ENCODE measurements at regions not wholly inside any gene's neighbourhood (a gene's known extent, or its start where the extent isn't known, plus 50 kb on each side); places are given as distances from the start of the nearest gene placed in this dataset.

DNA sequence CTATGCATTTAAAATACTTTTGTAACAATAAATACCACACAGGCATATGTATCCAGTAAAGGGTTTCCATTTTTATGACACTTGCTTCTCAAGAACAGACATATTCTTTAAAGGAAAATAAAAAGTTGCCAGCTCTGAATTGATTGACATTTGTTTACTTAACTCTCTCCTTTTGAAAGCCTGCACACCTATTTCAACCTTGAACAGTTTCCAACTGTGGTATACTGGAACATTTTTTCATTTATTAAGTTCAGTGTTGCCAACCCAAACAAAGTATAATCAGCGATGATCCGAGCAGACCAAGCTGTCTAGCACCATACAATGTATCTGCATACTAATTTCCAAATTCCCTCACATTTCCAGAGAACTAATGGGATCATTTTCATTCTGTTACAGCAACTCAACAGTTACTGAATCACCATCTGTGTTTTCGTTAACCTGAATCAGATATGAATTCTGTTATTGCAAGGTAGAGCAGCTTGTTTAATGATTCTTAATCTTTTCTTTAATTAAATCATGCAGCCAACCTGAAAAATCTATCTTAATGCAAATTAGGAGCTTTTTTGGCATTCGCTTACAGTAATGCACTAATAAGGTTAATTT is 725.5 kb upstream of the ZEB2 start:
- ATAC-seq = no peak
- TF ChIP-seq CSDC2 (CRISPR knock-in tag; IDR thresholded peaks at IDR 0.05) (no peak), BACH2 (CRISPR knock-in tag; IDR thresholded peaks at IDR 0.05; ENCODE audit: borderline replicate concordance) (no peak), OSR1 (CRISPR knock-in tag; IDR thresholded peaks at IDR 0.05) (no peak), ZFP3 (CRISPR knock-in tag; IDR thresholded peaks at IDR 0.05) (no peak), GLIS3 (CRISPR knock-in tag; IDR thresholded peaks at IDR 0.05) (no peak), SNAI2 (CRISPR knock-in tag; IDR thresholded peaks at IDR 0.05) (no peak), ZNF565 (CRISPR knock-in tag; conservative IDR thresholded peaks at IDR 0.05; ENCODE audit: low read depth) (no peak), TOX (CRISPR knock-in tag; IDR thresholded peaks at IDR 0.05; ENCODE audit: borderline replicate concordance) (no peak), ARNTL (CRISPR knock-in tag; IDR thresholded peaks at IDR 0.05; ENCODE audit: borderline replicate concordance, low read depth) (no peak), ZC3H10 (CRISPR knock-in tag; IDR thresholded peaks at IDR 0.05) (no peak), ESRRG (CRISPR knock-in tag; IDR thresholded peaks at IDR 0.05) (no peak), ZFP30 (CRISPR knock-in tag; IDR thresholded peaks at IDR 0.05) (no peak), TCF4 (CRISPR knock-in tag; IDR thresholded peaks at IDR 0.05; ENCODE audit: borderline replicate concordance) (no peak), ZNF70 (CRISPR knock-in tag; IDR thresholded peaks at IDR 0.05) (no peak), ISL1 (CRISPR knock-in tag; IDR thresholded peaks at IDR 0.05) (no peak)
- TF ChIP-seq, protein P1, sequence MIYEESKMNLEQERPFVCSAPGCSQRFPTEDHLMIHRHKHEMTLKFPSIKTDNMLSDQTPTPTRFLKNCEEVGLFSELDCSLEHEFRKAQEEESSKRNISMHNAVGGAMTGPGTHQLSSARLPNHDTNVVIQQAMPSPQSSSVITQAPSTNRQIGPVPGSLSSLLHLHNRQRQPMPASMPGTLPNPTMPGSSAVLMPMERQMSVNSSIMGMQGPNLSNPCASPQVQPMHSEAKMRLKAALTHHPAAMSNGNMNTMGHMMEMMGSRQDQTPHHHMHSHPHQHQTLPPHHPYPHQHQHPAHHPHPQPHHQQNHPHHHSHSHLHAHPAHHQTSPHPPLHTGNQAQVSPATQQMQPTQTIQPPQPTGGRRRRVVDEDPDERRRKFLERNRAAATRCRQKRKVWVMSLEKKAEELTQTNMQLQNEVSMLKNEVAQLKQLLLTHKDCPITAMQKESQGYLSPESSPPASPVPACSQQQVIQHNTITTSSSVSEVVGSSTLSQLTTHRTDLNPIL (CRISPR knock-in tag; IDR thresholded peaks at IDR 0.05; ENCODE audit: low read depth) = no peak
- TF ChIP-seq, protein P2, sequence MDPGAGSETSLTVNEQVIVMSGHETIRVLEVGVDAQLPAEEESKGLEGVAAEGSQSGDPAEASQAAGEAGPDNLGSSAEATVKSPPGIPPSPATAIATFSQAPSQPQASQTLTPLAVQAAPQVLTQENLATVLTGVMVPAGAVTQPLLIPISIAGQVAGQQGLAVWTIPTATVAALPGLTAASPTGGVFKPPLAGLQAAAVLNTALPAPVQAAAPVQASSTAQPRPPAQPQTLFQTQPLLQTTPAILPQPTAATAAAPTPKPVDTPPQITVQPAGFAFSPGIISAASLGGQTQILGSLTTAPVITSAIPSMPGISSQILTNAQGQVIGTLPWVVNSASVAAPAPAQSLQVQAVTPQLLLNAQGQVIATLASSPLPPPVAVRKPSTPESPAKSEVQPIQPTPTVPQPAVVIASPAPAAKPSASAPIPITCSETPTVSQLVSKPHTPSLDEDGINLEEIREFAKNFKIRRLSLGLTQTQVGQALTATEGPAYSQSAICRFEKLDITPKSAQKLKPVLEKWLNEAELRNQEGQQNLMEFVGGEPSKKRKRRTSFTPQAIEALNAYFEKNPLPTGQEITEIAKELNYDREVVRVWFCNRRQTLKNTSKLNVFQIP (CRISPR knock-in tag; IDR thresholded peaks at IDR 0.05; ENCODE audit: borderline replicate concordance, low read depth) = no peak
- TF ChIP-seq, protein P3, sequence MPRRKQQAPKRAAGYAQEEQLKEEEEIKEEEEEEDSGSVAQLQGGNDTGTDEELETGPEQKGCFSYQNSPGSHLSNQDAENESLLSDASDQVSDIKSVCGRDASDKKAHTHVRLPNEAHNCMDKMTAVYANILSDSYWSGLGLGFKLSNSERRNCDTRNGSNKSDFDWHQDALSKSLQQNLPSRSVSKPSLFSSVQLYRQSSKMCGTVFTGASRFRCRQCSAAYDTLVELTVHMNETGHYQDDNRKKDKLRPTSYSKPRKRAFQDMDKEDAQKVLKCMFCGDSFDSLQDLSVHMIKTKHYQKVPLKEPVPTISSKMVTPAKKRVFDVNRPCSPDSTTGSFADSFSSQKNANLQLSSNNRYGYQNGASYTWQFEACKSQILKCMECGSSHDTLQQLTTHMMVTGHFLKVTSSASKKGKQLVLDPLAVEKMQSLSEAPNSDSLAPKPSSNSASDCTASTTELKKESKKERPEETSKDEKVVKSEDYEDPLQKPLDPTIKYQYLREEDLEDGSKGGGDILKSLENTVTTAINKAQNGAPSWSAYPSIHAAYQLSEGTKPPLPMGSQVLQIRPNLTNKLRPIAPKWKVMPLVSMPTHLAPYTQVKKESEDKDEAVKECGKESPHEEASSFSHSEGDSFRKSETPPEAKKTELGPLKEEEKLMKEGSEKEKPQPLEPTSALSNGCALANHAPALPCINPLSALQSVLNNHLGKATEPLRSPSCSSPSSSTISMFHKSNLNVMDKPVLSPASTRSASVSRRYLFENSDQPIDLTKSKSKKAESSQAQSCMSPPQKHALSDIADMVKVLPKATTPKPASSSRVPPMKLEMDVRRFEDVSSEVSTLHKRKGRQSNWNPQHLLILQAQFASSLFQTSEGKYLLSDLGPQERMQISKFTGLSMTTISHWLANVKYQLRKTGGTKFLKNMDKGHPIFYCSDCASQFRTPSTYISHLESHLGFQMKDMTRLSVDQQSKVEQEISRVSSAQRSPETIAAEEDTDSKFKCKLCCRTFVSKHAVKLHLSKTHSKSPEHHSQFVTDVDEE (CRISPR knock-in tag; IDR thresholded peaks at IDR 0.05) = no peak
- TF ChIP-seq, protein P4, sequence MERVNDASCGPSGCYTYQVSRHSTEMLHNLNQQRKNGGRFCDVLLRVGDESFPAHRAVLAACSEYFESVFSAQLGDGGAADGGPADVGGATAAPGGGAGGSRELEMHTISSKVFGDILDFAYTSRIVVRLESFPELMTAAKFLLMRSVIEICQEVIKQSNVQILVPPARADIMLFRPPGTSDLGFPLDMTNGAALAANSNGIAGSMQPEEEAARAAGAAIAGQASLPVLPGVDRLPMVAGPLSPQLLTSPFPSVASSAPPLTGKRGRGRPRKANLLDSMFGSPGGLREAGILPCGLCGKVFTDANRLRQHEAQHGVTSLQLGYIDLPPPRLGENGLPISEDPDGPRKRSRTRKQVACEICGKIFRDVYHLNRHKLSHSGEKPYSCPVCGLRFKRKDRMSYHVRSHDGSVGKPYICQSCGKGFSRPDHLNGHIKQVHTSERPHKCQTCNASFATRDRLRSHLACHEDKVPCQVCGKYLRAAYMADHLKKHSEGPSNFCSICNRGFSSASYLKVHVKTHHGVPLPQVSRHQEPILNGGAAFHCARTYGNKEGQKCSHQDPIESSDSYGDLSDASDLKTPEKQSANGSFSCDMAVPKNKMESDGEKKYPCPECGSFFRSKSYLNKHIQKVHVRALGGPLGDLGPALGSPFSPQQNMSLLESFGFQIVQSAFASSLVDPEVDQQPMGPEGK (CRISPR knock-in tag; IDR thresholded peaks at IDR 0.05; ENCODE audit: borderline replicate concordance) = no peak

DNA sequence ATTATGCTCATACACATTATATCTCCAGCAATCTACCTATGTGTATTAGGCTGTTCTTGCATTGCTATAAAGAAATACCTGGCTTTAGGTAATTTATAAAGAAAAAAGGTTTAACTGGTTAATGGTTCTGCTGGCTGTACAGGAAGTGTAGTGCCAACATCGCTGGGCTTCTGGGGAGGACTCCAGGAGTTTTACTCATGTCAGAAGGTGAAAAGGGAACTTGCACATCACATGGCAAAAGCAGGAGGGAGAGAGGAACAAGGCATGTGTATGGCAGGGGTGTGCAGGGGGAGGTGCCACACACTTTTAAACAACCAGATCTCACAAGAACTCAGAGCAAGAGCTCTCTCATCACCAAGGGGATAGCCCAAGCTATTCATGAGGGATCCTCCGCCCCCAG is 715.4 kb upstream of the ZEB2 start:
- TF ChIP-seq ZNF70 (CRISPR knock-in tag; IDR thresholded peaks at IDR 0.05) (no peak), TOX (CRISPR knock-in tag; IDR thresholded peaks at IDR 0.05; ENCODE audit: borderline replicate concordance) (no peak), GLIS3 (CRISPR knock-in tag; IDR thresholded peaks at IDR 0.05) (no peak), ZFP3 (CRISPR knock-in tag; IDR thresholded peaks at IDR 0.05) (no peak), ARNTL (CRISPR knock-in tag; IDR thresholded peaks at IDR 0.05; ENCODE audit: borderline replicate concordance, low read depth) (no peak), ZC3H10 (CRISPR knock-in tag; IDR thresholded peaks at IDR 0.05) (no peak), ESRRG (CRISPR knock-in tag; IDR thresholded peaks at IDR 0.05) (no peak), SNAI2 (CRISPR knock-in tag; IDR thresholded peaks at IDR 0.05) (no peak)
- TF ChIP-seq, protein P1 (CRISPR knock-in tag; IDR thresholded peaks at IDR 0.05; ENCODE audit: low read depth) = no peak
- TF ChIP-seq, protein P4 (CRISPR knock-in tag; IDR thresholded peaks at IDR 0.05; ENCODE audit: borderline replicate concordance) = no peak
- TF ChIP-seq, protein P5, sequence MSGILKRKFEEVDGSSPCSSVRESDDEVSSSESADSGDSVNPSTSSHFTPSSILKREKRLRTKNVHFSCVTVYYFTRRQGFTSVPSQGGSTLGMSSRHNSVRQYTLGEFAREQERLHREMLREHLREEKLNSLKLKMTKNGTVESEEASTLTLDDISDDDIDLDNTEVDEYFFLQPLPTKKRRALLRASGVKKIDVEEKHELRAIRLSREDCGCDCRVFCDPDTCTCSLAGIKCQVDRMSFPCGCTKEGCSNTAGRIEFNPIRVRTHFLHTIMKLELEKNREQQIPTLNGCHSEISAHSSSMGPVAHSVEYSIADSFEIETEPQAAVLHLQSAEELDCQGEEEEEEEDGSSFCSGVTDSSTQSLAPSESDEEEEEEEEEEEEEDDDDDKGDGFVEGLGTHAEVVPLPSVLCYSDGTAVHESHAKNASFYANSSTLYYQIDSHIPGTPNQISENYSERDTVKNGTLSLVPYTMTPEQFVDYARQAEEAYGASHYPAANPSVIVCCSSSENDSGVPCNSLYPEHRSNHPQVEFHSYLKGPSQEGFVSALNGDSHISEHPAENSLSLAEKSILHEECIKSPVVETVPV (CRISPR knock-in tag; IDR thresholded peaks at IDR 0.05) = no peak
- no peak for ATAC-seq
